SHP77 treated with DMSO at 0.1 percent for 48 hours (cell line): ENCODE measurements at regions not wholly inside any gene's neighbourhood (a gene's known extent, or its start where the extent isn't known, plus 50 kb on each side); places are given as distances from the start of the nearest gene placed in this dataset.
"Not testable (repeated sequence)": the region's sequence is repeated elsewhere in the genome, so short reads cannot be mapped to it uniquely, and the experiment has no call there.

Experiments used
- DNase-seq: peaks from one replicate; lab custom pipeline; 2025; lab: John Stamatoyannopoulos, UW

DNA sequence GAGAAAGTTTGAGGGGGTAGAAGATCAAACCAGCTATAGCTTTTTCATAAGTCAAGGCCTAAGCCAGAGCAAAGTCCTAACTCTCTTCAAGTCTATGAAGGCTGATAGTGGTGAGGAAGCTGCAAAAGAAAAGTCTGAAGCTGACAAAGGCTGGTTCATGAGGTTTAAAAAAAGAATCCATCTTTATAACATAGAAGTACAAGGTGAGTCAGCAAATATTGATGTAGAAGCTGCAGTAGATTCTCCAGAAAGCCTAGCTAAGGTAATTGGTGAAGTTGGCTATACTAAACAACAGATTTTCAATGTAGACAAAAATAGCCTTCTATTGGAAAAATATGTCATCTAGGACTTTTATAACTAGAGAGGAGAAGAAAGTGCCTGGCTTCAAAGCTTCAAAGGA is 141.4 kb upstream of the ZNF521 start:
- no peak for DNase-seq

DNA sequence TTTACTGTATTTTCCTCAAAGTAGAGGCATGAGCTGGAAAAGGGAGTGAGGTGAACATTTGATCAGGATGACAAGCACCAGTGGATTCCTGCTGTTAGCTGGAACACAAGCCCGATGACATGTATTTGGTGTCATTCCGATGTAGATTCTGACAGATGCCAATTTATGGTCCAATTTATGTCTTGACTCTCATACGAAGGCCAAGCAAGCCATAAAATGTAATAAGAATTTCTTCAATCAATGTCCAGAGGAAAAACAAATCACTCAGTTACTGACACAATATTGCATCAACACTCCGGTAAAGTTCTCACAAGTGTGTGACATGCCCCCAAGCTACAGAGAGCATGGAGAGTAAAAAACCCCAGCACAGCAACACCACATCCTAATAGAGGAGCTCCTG is 138.3 kb upstream of the ZNF521 start:
- no peak for DNase-seq

DNA sequence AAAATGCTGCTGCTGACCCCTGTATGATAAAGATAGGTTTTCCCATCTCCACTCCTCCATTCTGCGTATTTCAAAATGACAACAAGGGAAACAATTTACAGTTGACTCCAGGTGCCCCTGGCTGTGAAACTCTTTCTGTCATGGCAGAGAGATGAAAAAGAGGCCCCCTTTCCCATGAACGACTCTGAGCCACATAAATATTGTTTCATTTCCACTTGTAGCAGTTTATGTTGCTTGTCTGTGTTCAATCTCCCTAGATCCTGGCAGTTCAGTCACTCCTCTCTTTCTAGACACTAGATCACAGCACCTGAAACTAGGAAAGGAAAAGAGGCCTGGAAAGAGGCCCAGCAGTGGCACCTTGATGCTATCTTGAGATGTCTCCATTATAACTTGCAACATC is 121.0 kb upstream of the ZNF521 start:
- DNase-seq: no peak

DNA sequence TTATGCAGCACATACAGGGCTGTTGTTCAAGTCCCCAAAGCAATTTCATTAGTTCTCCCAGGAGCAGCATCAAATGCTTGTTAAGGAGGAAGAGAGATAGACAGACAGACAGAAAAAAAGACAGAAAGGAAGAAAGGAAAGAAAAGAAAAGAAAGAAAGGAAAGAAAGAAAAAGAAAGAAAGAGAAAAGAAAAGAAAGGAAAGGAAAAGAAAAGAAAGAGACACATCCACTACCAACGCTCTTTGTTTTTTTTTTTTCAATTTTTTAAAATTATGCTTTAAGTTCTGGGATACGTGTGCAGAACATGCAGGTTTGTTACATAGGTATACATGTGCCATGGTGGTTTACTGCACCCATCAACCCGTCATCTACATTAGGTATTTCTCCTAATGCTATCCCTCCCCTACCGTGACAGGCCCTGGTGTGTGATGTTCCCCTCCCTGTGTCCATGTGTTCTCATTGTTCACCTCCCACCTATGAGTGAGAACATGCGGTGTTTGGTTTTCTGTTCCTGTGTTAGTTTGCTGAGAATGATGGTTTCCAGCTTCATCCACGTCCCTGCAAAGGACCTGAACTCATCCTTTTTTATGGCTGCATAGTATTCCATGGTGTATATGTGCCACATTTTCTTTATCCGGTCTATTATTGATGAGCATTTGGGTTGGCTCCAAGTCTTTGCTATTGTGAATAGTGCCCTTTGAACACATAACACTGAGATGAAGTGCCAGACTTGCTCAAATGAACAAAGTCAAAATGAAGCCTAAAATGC is 119.0 kb upstream of the ZNF521 start:
- DNase-seq: not testable (repeated sequence)

DNA sequence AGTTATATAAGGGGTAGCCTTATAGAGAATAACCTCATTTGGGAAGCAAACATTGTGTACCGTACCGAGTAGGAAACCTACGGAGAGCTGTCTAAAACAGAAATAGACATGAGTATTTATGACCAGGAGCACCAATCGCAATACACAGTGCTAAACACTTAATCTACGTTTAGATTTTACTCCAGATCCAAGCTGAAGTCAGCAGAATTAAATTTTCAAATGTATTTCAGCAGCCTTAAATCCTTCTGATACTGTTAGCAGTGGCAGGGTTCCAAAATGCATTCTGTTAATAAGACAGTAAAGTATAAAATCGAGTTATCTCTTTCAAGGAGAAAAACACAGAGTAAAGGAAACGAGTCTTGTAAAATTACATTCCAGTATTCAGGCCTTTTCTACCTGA is 118.1 kb upstream of the ZNF521 start:
- DNase-seq: no peak

DNA sequence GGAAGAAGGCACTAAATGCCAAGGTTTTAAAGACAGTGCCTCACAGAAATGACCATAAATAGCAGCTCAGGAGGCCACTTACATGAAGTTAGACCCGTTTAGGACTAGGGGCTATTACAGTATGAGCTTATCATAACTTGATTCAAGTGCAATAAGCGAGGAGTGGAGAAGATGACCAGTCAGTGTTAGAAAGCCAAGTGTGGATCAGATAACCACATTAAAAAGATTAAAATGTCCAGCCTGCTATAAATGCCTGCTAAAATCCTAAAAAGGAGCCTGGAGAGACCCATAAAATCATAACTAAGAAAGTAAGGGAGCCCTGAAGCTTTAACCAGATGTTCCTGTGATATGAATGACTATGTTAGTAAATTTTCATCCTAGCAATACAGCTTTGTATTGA is 117.5 kb upstream of the ZNF521 start:
- no peak for DNase-seq

DNA sequence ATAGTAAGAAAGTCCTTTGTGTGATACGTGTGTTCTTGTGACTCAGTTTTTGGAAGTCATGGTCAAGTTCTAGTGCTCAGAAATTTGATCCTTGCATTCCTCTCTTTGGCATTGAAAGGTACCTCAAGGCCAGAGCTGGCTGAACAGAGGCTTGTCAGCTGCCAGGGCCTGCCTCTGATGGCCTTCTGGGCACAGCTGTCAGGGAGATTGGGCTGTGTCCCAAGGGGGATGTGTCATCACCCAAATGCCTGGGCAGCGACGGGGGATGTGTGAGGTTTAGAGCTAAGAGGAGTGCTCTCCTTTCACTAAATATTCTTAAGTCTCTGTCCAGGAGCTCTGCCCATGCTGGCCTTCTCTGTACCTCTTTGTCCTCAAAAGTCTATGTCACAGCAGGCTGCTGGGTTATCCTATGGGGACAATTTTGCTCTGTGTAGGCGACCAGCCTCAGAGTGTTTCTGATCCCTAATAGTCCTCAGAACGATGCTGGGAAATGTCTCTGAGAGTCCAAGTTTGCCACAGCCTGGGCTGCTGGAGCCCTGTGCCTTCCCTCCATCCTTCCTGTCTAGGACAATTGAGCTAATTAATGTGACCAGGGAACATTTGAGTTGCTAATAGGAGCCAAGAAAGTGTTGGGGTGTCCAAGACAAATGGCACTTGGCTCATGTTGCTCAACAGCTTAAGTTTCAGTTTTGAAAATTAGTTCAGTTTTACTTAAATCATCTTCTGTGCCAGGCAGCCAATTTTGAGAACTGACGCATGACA is 115.4 kb upstream of the ZNF521 start:
- DNase-seq: no peak

DNA sequence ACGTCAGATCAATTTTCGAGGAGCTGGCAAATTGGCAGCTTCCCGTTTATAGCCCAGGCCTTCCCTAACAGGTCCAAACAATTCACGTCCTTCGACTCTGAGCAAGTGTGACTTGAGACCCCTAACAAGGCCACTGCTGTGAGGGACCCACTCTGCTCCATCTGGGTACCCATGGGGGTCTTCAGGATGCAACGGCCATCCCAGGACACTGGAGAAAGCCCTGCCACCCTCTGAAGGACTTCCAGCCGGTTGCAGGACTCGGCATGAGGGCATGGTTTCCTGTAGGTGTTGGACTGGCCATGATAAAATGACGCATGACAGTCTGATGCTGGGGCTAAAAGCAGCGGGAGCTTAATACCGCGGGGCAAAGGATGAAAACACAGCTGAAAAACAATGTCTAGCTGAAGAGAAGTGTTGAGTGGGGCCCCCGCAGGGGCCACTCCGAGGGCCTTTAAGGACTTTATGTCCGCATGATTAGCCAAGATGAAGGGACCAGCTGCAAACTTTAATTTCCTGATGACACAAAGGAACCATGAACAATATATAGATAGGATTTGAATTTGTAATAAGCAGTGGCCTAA is 113.3 kb upstream of the ZNF521 start:
- DNase-seq: no peak

DNA sequence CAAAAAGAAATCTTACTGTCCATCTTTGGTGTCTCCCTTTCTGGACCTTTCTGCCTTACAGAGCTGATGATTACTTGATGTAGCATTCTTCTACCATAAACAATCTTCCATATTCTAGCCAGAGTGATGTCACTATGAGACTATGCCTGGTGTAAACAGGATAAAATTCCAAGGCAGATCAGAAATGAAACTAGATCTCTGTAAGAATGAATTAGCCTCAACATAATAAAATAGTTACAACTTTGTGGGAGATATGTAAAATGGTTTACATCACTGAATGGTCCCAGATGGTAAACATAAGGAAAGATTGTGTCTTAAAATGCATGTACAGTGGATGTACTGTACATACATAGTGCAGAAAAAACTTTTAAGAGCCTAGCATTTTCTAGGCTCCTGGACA is 112.3 kb upstream of the ZNF521 start:
- no peak for DNase-seq

DNA sequence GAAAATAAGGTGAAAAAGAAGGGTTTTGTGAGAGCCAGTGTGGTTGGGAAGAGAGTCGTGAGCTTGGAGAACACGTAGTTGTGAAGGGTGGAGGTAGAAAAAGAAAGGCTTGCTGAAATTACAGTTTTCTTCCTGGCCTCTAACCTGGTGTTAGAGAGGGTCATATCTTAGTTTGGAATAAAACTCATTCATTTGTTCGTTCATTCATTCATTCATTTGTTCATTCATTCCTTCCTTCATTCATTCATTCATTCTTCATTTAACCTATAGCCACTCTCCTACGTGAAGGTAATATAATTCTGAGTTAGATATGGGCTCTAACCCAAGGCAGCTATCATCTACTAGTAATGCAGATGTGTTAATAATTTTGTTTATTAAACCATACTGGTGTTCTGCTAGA is 111.8 kb upstream of the ZNF521 start:
- DNase-seq: no peak

DNA sequence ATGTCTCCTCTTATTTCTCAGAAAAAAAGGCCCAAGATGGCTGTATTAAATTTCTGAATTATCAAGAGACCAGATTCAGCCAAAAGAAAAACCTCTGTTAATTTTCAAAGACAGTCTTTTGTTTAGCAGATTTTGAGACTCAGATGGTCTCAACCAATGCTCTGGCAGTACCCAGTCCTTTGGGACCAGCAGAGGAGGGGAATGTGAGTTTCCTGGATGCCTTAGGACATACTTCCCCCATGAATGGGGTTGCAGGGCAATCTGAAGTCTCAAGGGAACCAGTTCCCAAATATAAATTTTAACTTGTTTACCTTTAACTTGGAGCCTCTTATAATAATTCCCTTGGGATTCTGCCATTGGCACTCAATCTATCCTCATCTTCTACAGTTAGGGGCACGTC is 107.8 kb upstream of the ZNF521 start:
- DNase-seq: no peak

DNA sequence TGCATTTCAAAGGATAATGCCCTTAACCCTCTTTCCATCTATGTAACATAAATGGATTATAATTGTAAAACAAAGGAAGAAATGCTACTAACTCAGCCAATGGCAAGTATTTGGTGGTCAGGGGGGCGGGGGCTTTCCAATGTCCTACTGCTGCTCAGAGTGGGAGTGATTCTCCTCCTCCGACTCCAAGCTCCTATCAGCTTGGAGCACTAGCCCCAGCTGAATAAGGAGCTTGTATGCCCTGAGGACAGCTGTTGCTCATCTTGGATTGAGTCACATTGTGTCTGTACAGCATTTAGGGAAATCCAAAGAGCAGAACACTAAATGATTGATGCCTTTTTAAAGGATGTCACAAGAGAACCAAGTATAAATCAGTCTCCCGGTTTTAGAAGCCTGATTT is 105.6 kb upstream of the ZNF521 start:
- DNase-seq: no peak

DNA sequence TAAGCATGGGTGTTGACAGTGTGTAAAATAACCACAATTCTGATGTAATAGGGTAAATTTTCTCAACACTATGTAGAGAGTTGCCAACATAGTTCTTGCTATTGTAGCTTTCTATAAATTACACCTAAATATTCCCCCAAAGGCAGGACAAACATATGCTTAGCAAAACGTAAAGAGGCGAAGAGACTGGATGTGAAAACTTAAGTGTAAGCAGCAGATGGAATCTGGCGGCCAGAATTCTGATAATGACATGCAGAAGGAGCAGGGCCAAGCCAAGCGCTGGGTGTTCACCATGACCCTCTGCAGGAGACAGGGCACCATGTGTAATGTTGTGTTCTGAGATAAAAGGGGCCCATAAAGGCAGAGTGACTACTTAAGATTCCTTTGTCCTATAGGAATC is 105.2 kb upstream of the ZNF521 start:
- DNase-seq: no peak

DNA sequence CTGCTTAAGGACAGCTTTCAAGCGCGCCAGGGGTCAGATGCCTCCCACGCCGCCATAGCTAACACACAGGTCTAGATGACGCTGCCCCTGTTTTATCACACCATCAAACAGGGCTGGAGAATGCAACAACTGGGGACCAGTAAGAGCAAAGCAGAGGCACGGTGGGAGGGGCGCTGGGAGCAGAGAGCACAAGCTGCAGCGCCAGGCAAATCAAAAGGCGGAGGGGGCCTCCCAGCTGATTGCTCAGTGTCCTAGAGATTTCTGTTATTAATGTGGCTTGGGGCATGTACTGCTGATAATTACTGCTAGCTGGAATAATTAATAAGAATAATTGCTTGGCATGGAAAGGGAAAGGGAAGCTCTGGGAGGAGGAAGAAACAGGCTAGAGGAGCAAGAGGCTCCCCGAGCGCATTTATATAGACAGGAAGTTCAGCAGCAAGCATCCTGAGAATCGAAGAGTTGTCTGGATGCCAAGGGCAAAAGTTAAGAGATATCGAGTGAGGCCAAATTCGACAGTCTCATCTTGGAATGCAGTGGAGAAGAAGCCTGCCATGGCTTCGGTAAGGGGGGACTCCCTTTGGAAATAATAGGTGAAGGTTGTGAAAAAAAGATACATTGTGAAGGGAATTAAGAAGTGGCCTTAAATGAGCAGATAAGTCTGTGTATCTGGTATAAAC is 104.5 kb upstream of the ZNF521 start:
- DNase-seq: no peak

DNA sequence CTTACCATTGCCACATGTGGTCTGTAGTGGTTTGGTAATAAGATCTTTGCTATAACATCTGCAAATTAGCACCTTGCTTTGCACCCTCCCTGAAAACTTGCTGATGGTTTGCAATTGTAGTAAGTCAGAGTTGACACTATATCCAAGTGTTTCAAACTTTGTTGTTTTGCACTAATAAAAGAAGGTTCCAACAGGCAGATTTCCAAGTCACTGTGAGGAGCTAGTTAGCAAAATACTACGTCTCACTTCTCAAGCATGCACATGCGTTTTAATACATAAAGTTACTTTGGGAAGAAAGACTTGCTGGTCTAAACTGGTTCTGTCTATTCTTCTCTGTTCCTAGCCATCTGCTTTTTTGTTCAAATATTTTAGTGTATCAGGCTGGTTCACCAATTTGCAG is 103.7 kb upstream of the ZNF521 start:
- DNase-seq: no peak

DNA sequence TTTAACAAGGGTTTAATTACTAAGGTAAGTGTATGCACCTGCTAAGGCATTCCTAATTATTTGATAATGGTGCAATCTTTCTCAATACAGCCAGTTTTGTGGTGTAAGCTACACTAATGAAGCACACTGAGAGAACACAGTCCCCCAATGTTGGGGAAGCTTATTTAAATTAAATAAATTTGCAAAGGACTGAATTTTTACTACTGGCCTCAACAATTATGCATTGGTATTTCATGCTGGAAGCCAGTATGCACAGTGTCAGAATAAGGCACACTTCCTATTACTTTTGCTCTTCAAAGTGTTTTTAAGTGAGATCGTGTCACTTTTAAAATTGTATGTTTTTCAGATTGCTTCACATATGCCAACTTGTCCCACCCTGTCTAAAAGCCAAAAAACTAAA is 103.2 kb upstream of the ZNF521 start:
- no peak for DNase-seq

DNA sequence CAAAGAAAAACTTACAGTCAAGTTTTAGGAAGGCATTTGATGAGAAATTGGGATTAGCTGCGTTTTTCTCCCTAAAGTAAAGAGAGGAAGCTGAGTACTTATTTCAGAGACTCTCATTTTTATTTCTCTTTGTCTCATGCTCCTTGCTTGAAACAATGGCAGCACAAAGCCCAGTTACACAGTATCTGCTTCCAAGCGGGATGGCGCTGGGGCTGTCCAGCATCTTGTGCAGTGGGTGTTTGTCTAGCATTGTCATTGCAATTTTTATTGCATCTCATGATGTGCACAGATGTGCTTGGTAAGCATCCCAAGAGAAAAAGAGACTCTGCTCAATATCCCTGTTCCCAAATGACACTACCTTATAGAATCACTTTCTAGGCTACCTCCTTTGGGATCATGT is 102.8 kb upstream of the ZNF521 start:
- DNase-seq: no peak

DNA sequence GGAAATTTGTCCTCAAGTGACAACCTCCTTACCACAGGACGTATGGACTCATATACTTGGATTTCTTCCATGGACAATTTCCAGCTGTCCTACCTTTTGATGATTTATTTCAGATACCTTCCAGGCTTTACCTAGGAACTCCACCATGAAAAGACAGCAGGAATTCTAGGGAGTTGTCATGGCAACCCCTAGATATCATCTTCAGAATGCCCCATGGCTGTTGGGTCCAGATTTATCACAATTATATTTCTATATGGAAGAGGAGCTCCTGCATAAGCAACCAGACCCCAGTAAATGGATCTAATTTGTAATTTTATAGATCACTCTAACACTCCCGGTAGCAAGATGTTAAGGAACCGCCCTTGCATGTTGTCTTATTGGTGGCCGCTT is 102.3 kb upstream of the ZNF521 start:
- no peak for DNase-seq

DNA sequence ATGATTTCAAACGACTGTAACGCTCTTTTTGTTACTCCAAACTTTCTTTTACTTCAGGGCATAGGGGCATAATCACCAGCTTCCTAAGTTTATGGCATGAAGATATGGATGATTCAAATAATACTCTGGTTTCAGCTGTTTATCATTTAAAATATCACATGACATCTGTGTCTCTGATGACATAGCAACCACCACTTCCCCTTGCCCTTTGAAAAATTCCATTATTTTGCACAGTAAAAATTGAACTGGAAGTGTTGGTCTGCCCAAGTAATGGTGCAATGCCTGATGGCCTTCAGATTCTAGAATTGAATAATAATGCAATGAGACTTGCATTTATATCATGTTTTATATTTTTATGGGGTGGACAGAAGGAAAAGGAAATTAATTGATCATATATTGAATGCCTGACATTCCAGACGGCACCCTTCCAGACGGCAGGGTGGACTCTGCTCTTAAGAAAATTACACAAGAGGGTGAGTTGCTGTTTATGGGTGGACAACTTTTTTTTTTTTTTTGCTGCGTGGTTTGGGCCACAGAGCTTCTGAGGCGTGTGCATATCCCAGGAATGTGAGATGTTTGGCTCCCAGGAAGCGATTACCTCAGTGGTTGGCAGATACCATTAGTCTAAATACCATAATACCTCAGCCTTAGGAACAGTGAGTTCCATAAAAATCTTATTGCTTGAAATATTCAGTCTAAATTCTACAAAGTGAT is 101.7 kb upstream of the ZNF521 start:
- no peak for DNase-seq

DNA sequence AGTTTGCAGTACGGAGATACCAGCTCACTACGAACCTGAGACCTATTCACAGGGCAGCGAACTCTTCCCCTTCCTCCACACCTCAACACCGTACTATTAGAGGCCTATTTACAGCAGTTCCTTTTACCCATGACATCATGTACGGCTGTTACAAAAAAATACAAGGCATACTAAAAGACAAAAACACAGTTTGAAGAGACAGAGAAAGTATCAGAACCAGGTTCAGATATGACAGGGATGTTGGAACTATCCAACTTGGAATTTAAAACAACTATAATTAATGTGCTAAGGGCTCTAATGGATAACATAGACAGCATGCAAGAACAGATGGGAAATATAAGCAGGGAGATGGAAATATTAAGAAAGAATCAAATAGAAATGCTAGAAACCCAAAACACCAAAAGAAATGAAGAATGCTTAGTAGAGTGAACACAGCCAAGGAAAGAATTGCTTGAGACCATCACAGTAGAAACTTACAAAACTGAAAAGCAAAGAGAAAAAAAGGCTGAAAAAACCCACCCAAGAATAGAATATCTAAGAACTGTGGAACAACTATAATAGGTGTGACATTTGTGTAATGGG is 99.2 kb upstream of the ZNF521 start:
- DNase-seq: no peak

DNA sequence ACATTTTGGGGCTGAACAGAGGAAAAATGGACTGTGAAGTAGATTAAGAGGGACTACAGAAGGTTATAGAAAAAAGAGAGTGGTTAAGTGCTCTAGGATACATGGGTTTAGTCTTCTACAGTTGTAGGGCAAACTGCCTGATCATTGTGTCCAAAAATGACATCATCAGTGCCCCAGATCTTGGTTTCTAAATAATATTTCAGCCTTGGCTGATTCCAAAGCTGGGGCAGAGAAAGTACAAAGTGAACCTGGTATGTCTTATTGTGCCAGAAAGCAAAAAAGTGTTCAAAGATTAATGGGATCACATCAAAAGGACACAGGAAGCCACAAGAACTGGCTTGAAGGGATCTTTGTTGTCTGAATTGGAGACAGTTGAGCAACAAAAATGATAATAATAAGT is 97.1 kb upstream of the ZNF521 start:
- no peak for DNase-seq

DNA sequence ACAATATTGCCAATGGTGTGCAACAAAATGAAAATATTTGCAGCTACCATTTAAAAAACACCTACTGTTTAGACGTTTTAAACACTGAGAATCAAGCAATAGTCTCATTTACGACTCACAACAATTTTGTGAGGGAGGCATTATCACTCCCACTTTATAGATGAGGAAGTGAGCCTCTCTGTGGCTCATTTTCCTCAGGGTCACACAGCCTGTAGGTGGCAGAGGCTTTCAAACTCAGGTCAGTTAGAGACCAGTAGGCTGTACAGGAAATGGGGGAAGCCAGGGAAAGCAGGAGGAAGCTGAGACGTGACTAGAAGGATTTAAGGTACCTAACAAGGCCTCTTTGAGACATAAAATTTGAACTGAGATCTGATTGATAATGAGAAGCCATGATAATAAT is 95.0 kb upstream of the ZNF521 start:
- DNase-seq: no peak
